ENCODE measurements at regions not wholly inside any gene's neighbourhood (a gene's known extent, or its start where the extent isn't known, plus 50 kb on each side); places are given as distances from the start of the nearest gene placed in this dataset.

- H3K4me1 ChIP-seq (ENCODE audit: control insufficient read depth in 2 of 3, insufficient read depth in 2 of 3, low read depth in 1 of 3, low read length in 3 of 3): no peaks in the 10 kb centered on the region
- no peaks in the 10 kb centered on the region for H3K9me3 ChIP-seq (ENCODE audit: control insufficient read depth in 2 of 3, insufficient read depth in 1 of 3, low read length in 3 of 3)
- intact Hi-C loops (cut with DNase I): no loop called here
- no peak overlapping the region for H3K27ac ChIP-seq (ENCODE audit: low read depth in 2 of 2, low read length in 2 of 2)
- DNase-seq (no peak), FAIRE-seq (no peak)
- no peaks in the 10 kb centered on the region for H3K36me3 ChIP-seq (ENCODE audit: control insufficient read depth in 2 of 3, insufficient read depth in 3 of 3, low read length in 3 of 3)
- H3K9ac ChIP-seq (ENCODE audit: low read length in 3 of 3): no peak overlapping the region
- no peaks in the 10 kb centered on the region for H3K27me3 ChIP-seq (ENCODE audit: control insufficient read depth, insufficient read depth, low read length)
- no peak for TF ChIP-seq CTCF (IDR thresholded peaks at IDR 0.05; ENCODE audit: borderline replicate concordance, extremely low read depth, insufficient read depth)
- H3K4me3 ChIP-seq (ENCODE audit: low read length in 3 of 3): no peak overlapping the region
Observed at GRCh38 chr13:18996221-18996620, 185.4 kb downstream of the TUBA3C start.

- Histone ChIP-seq H3K27me3 (ENCODE audit: control insufficient read depth, insufficient read depth, low read length) (no peaks in the 10 kb centered on the region), H3K4me1 (ENCODE audit: control insufficient read depth in 2 of 3, insufficient read depth in 2 of 3, low read depth in 1 of 3, low read length in 3 of 3) (no peaks in the 10 kb centered on the region), H3K4me3 (ENCODE audit: low read length in 3 of 3) (no peak overlapping the region), H3K9me3 (ENCODE audit: control insufficient read depth in 2 of 3, insufficient read depth in 1 of 3, low read length in 3 of 3) (no peaks in the 10 kb centered on the region), H3K36me3 (ENCODE audit: control insufficient read depth in 2 of 3, insufficient read depth in 3 of 3, low read length in 3 of 3) (no peaks in the 10 kb centered on the region), H3K27ac (ENCODE audit: low read depth in 2 of 2, low read length in 2 of 2) (no peak overlapping the region), H3K9ac (ENCODE audit: low read length in 3 of 3) (no peak overlapping the region)
- FAIRE-seq: no peak
- no peak for DNase-seq
- intact Hi-C loops (cut with DNase I): no loop called here
- TF ChIP-seq CTCF (IDR thresholded peaks at IDR 0.05; ENCODE audit: borderline replicate concordance, extremely low read depth, insufficient read depth): no peak
Observed at GRCh38 chr13:18995259-18995873, 186.3 kb downstream of the TUBA3C start.

- H3K4me1 ChIP-seq (ENCODE audit: control insufficient read depth in 2 of 3, insufficient read depth in 2 of 3, low read depth in 1 of 3, low read length in 3 of 3): no peaks in the 10 kb centered on the region
- H3K27me3 ChIP-seq (ENCODE audit: control insufficient read depth, insufficient read depth, low read length): no peaks in the 10 kb centered on the region
- TF ChIP-seq CTCF (IDR thresholded peaks at IDR 0.05; ENCODE audit: borderline replicate concordance, extremely low read depth, insufficient read depth): no peak
- H3K9me3 ChIP-seq (ENCODE audit: control insufficient read depth in 2 of 3, insufficient read depth in 1 of 3, low read length in 3 of 3): no peaks in the 10 kb centered on the region
- H3K4me3 ChIP-seq (ENCODE audit: low read length in 3 of 3): no peak overlapping the region
- FAIRE-seq: no peak
- H3K27ac ChIP-seq (ENCODE audit: low read depth in 2 of 2, low read length in 2 of 2): no peak overlapping the region
- H3K9ac ChIP-seq (ENCODE audit: low read length in 3 of 3): no peak overlapping the region
- no peak for DNase-seq
- H3K36me3 ChIP-seq (ENCODE audit: control insufficient read depth in 2 of 3, insufficient read depth in 3 of 3, low read length in 3 of 3): no peaks in the 10 kb centered on the region
- intact Hi-C loops (cut with DNase I): no loop called here
Observed at GRCh38 chr13:18993884-18994660, 187.6 kb downstream of the TUBA3C start.
